HepG2 (cell line): ENCODE measurements at regions not wholly inside any gene's neighbourhood (a gene's known extent, or its start where the extent isn't known, plus 50 kb on each side); places are given as distances from the start of the nearest gene placed in this dataset.

Experiments used
- ATAC-seq: fragments of 200-7000 bp; cut with Tn5 transposase; 3 replicates; pipeline ENCODE4 v1.9.1; 2020; ENCODE audit warnings: mild to moderate bottlenecking, moderate library complexity
- BruUV-seq: library from RNA; stranded (reverse); fragments of 400-500 nt; replicated peaks from 2 replicates; lab custom pipeline; 2021; lab: Mats Ljungman, UMichigan
- CTCF ChIA-PET: fragments of 300-600 bp; formaldehyde crosslinking; extraction: SDS; loops from one replicate; lab custom pipeline; 2021; ENCODE audit warnings: low total read pairs, inconsistent platforms, low intra/inter-chr PET ratio; lab: Yijun Ruan, JAX
- POLR2A ChIA-PET: fragments of 350-600 bp; sonication (Branson Sonifier 250); formaldehyde crosslinking; loops from one replicate; lab custom pipeline; 2020; ENCODE audit warnings: antibody characterized with exemption, inconsistent platforms; lab: Yijun Ruan, JAX
- DNase-seq: peaks from one replicate; pipeline ENCODE4 v3.0.0-alpha.2; 2015; ENCODE audit warnings: low spot score
- FAIRE-seq: peaks from 3 replicates; lab custom pipeline; 2011; peaks lifted over from hg19 to GRCh38; lab: Jason Lieb, UNC
- H2AFZ ChIP-seq: one replicate; pipeline ENCODE4 v1.6.1; 2011; ENCODE audit warnings: low read length, inconsistent platforms
- H3K27ac ChIP-seq: fragments of 300-600 bp; 3 replicates; pipeline ENCODE4 v1.8.0; 2011; ENCODE audit warnings: mixed run types, mild to moderate bottlenecking, mixed read lengths, low read length, inconsistent platforms; ENCODE audit not compliant: insufficient read depth; ENCODE audit errors: extremely low read length
- H3K27me3 ChIP-seq, 2 experiments: fragments of 200-600 bp in 1 of 2; 2 replicates in 1 of 2; 3 replicates in 1 of 2; pipeline versions ENCODE4 v1.6.0 to v1.8.0; 2011; ENCODE audit warnings: low read length in 2 of 2, mild to moderate bottlenecking in 2 of 2, moderate library complexity in 2 of 2, inconsistent platforms in 1 of 2; ENCODE audit not compliant: insufficient read depth in 2 of 2, control insufficient read depth in 1 of 2
- H3K36me3 ChIP-seq, 2 experiments: fragments of 200-600 bp in 1 of 2; replicated peaks in 1 of 2; 2 replicates in 1 of 2; 3 replicates in 1 of 2; pipeline versions ENCODE4 v1.5.1 to v1.8.0; 2011; ENCODE audit warnings: low read length in 2 of 2, inconsistent platforms in 1 of 2; ENCODE audit not compliant: insufficient read depth in 2 of 2, control insufficient read depth in 1 of 2
- H3K4me1 ChIP-seq: 2 replicates; pipeline ENCODE4 v1.5.1; 2012; ENCODE audit warnings: low read length, inconsistent platforms; ENCODE audit not compliant: insufficient read depth
- H3K4me2 ChIP-seq: 2 replicates; pipeline ENCODE4 v1.6.0; 2011; ENCODE audit warnings: low read depth, low read length, inconsistent platforms
- H3K4me3 ChIP-seq, 3 experiments: fragments of 200-600 bp in 1 of 3; sonication (generic), shearing (Covaris generic) in 1 of 3; replicated peaks in 1 of 3; 2 replicates each; pipeline ENCODE4 v1.5.1; 2011 to 2016; ENCODE audit warnings: low read length in 3 of 3, inconsistent platforms in 2 of 3, low read depth in 2 of 3, mild to moderate bottlenecking in 2 of 3, control low read depth in 1 of 3, mixed read lengths in 1 of 3; ENCODE audit not compliant: insufficient read depth in 1 of 3
- H3K79me2 ChIP-seq: one replicate; pipeline ENCODE4 v1.6.1; 2011; ENCODE audit warnings: low read length, inconsistent platforms; ENCODE audit not compliant: insufficient read depth
- H3K9ac ChIP-seq: 2 replicates; pipeline ENCODE4 v1.6.0; 2011; ENCODE audit warnings: mild to moderate bottlenecking, low read depth, low read length, inconsistent platforms; ENCODE audit not compliant: insufficient read depth
- H3K9me3 ChIP-seq: 2 replicates; pipeline ENCODE4 v1.5.1; 2012; ENCODE audit warnings: mild to moderate bottlenecking, low read length
- H4K20me1 ChIP-seq: 2 replicates; pipeline ENCODE4 v1.6.0; 2011; ENCODE audit warnings: inconsistent platforms, mild to moderate bottlenecking, low read length, moderate library complexity; ENCODE audit not compliant: insufficient read depth
- PCBP2 ChIP-seq: fragments of 200-400 bp; formaldehyde crosslinking; optimal IDR thresholded peaks from 2 replicates; pipeline ENCODE3; 2018; ENCODE audit warnings: low read length, low read depth; ENCODE audit not compliant: poor library complexity, severe bottlenecking
- POLR2G ChIP-seq: fragments of 200-400 bp; formaldehyde crosslinking; IDR thresholded peaks from 2 replicates; pipeline ENCODE4 v1.6.1; 2018; ENCODE audit warnings: mild to moderate bottlenecking, low read depth, low read length, moderate library complexity
- ZNF224 ChIP-seq: sonication (generic); formaldehyde crosslinking; IDR thresholded peaks from 2 replicates; pipeline ENCODE4 v1.5.0; 2020; ENCODE audit warnings: mild to moderate bottlenecking, missing genetic modification reagents
- ZNF562 ChIP-seq: sonication (generic); formaldehyde crosslinking; IDR thresholded peaks from 2 replicates; pipeline ENCODE4 v1.8.0; 2022; ENCODE audit warnings: missing genetic modification reagents, borderline replicate concordance
- WGBS: methylation state at CpG from one replicate; pipeline ENCODE4 v1.1.6; 2017; ENCODE audit warnings: low lambda C conversion rate; 5-methylcytosine and 5-hydroxymethylcytosine counted together
- in situ Hi-C: cut with HindIII; loops from 2 replicates; pipeline ENCODE4 v1.10.0; 2017; ENCODE audit warnings: low pct_unique_long_range_greater_than_20kb; ENCODE audit not compliant: extremely low pct_ligation_motif_present
- intact Hi-C: fragments of 100-400 bp; cut with micrococcal nuclease; formaldehyde crosslinking; loops from one replicate; pipeline ENCODE4 v1.10.0; 2022; ENCODE audit not compliant: unreplicated experiment
- TF ChIP-seq, protein P1 (sequence below): sonication (generic); formaldehyde crosslinking; IDR thresholded peaks from 2 replicates; pipeline ENCODE4 v1.4.0; 2020; ENCODE audit warnings: missing genetic modification reagents
- TF ChIP-seq, protein P2 (sequence below): sonication (generic); formaldehyde crosslinking; IDR thresholded peaks from 2 replicates; pipeline ENCODE4 v1.4.0; 2020; ENCODE audit warnings: missing genetic modification reagents
- TF ChIP-seq, protein P3 (sequence below): sonication (generic); formaldehyde crosslinking; IDR thresholded peaks from 2 replicates; pipeline ENCODE4 v1.8.1; 2023; ENCODE audit warnings: mild to moderate bottlenecking, inconsistent platforms, moderate library complexity, missing genetic modification reagents, borderline replicate concordance
- TF ChIP-seq, protein P4 (sequence below): sonication (generic); formaldehyde crosslinking; IDR thresholded peaks from 2 replicates; pipeline ENCODE4 v1.5.0; 2020; ENCODE audit warnings: mild to moderate bottlenecking, missing genetic modification reagents, borderline replicate concordance
- TF ChIP-seq, protein P5 (sequence below): IDR thresholded peaks from 2 replicates; pipeline ENCODE4 v1.6.1; 2016; ENCODE audit warnings: missing biosample characterization, missing genetic modification reagents, low read depth

DNA sequence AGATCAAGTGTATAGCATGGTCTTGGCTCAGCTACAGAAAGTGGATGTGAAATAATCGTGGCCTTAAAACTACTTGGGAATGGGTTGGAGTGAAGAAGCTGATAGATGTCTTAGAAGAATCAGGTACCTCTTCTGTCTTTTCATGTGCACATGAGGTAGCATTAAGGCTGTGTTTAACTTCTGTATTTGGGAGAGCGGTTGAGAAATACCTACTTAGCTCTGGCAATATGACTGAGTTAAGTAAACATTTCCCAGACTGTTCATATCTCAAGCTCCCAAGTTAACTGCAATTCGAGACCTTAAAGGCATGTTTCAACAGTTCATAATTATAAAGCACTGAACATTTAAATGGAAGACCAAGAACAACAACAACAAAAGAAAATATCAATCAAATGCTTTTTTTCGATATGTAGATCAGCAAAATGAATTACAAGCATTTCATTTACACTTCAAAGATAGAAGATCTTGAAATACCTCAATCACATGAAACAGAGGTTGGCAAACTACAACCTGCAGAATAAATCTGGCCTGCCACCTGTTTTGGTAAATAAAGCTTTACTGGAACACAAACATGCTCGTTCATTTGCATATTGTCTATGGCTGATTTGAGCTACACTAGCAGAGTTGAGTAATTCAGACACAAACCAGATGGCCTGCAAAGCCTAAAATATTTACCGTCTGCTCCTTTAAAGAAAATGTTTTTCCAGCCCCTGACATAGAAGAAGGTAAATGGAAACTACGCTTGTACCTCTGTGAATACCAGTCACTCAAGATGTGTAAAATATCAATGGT is 337.1 kb upstream of the GLI3 start:
- no peaks in the 10 kb centered on the region for H3K27me3 ChIP-seq
- H3K27ac ChIP-seq: no peak overlapping the region
- ChIA-PET CTCF (no interaction called here), POLR2A (no interaction called here)
- intact Hi-C loops: no loop called here
- H3K9me3 ChIP-seq: peaks cover 3% of the 10 kb centered on the region; the same call in 1 of the 2 replicates
- H4K20me1 ChIP-seq: no peaks in the 10 kb centered on the region
- H2AFZ ChIP-seq: no peak overlapping the region
- 3% methylated on average over 7 of the region's 7 CpGs for WGBS
- DNase-seq (no peak), FAIRE-seq (no peak), ATAC-seq (no peak)
- H3K36me3 ChIP-seq: no peaks in the 10 kb centered on the region
- no peak overlapping the region for H3K4me2 ChIP-seq
- TF ChIP-seq, protein P1, sequence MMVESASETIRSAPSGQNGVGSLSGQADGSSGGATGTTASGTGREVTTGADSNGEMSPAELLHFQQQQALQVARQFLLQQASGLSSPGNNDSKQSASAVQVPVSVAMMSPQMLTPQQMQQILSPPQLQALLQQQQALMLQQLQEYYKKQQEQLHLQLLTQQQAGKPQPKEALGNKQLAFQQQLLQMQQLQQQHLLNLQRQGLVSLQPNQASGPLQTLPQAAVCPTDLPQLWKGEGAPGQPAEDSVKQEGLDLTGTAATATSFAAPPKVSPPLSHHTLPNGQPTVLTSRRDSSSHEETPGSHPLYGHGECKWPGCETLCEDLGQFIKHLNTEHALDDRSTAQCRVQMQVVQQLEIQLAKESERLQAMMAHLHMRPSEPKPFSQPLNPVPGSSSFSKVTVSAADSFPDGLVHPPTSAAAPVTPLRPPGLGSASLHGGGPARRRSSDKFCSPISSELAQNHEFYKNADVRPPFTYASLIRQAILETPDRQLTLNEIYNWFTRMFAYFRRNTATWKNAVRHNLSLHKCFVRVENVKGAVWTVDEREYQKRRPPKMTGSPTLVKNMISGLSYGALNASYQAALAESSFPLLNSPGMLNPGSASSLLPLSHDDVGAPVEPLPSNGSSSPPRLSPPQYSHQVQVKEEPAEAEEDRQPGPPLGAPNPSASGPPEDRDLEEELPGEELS (CRISPR knock-in tag): no peak
- TF ChIP-seq ZNF562 (CRISPR knock-in tag) (no peak), ZNF224 (CRISPR knock-in tag) (no peak), POLR2G (no peak), PCBP2 (no peak)
- TF ChIP-seq, protein P2, sequence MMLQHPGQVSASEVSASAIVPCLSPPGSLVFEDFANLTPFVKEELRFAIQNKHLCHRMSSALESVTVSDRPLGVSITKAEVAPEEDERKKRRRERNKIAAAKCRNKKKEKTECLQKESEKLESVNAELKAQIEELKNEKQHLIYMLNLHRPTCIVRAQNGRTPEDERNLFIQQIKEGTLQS (CRISPR knock-in tag): no peak
- TF ChIP-seq, protein P3, sequence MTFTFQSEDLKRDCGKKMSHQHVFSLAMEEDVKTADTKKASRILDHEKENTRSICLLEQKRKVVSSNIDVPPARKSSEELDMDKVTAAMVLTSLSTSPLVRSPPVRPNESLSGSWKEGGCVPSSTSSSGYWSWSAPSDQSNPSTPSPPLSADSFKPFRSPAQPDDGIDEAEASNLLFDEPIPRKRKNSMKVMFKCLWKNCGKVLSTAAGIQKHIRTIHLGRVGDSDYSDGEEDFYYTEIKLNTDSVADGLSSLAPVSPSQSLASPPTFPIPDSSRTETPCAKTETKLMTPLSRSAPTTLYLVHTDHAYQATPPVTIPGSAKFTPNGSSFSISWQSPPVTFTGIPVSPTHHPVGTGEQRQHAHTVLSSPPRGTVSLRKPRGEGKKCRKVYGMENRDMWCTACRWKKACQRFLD: no peak
- TF ChIP-seq, protein P4, sequence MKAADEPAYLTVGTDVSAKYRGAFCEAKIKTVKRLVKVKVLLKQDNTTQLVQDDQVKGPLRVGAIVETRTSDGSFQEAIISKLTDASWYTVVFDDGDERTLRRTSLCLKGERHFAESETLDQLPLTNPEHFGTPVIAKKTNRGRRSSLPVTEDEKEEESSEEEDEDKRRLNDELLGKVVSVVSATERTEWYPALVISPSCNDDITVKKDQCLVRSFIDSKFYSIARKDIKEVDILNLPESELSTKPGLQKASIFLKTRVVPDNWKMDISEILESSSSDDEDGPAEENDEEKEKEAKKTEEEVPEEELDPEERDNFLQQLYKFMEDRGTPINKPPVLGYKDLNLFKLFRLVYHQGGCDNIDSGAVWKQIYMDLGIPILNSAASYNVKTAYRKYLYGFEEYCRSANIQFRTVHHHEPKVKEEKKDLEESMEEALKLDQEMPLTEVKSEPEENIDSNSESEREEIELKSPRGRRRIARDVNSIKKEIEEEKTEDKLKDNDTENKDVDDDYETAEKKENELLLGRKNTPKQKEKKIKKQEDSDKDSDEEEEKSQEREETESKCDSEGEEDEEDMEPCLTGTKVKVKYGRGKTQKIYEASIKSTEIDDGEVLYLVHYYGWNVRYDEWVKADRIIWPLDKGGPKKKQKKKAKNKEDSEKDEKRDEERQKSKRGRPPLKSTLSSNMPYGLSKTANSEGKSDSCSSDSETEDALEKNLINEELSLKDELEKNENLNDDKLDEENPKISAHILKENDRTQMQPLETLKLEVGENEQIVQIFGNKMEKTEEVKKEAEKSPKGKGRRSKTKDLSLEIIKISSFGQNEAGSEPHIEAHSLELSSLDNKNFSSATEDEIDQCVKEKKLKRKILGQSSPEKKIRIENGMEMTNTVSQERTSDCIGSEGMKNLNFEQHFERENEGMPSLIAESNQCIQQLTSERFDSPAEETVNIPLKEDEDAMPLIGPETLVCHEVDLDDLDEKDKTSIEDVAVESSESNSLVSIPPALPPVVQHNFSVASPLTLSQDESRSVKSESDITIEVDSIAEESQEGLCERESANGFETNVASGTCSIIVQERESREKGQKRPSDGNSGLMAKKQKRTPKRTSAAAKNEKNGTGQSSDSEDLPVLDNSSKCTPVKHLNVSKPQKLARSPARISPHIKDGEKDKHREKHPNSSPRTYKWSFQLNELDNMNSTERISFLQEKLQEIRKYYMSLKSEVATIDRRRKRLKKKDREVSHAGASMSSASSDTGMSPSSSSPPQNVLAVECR: no peak
- TF ChIP-seq, protein P5, sequence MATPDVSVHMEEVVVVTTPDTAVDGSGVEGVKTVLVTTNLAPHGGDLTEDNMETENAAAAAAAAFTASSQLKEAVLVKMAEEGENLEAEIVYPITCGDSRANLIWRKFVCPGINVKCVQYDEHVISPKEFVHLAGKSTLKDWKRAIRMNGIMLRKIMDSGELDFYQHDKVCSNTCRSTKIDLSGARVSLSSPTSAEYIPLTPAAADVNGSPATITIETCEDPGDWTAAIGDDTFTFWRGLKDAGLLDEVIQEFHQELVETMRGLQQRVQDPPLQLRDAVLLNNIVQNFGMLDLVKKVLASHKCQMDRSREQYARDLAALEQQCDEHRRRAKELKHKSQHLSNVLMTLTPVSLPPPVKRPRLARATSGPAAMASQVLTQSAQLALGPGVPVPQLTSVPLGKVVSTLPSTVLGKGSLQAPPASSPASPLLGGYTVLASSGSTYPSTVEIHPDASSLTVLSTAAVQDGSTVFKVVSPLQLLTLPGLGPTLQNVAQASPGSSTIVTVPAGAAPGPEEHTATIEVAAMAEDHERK: no peak
- no peak overlapping the region for H3K4me3 ChIP-seq
- BruUV-seq: no TSS peak
- H3K9ac ChIP-seq: no peak overlapping the region
- in situ Hi-C loops: no loop called here
- H3K4me1 ChIP-seq: no peaks in the 10 kb centered on the region
- no peaks in the 10 kb centered on the region for H3K79me2 ChIP-seq
